SH-SY5Y (cell line): ENCODE measurements at regions not wholly inside any gene's neighbourhood (a gene's known extent, or its start where the extent isn't known, plus 50 kb on each side); places are given as distances from the start of the nearest gene placed in this dataset.

Experiments used
- GATA2 ChIP-seq: IDR thresholded peaks from 2 replicates; pipeline ENCODE4 v1.6.1; 2011; ENCODE audit warnings: mild to moderate bottlenecking, low read depth, low read length
- GATA3 ChIP-seq: IDR thresholded peaks from 2 replicates; pipeline ENCODE4 v1.6.1; 2011; ENCODE audit warnings: low read depth, mild to moderate bottlenecking, low read length, moderate library complexity

- no peak for TF ChIP-seq GATA3
- TF ChIP-seq GATA2 = no peak
Observed at GRCh38 chr2:235134420-235134819, 182.6 kb downstream of the SH3BP4 start.

DNA sequence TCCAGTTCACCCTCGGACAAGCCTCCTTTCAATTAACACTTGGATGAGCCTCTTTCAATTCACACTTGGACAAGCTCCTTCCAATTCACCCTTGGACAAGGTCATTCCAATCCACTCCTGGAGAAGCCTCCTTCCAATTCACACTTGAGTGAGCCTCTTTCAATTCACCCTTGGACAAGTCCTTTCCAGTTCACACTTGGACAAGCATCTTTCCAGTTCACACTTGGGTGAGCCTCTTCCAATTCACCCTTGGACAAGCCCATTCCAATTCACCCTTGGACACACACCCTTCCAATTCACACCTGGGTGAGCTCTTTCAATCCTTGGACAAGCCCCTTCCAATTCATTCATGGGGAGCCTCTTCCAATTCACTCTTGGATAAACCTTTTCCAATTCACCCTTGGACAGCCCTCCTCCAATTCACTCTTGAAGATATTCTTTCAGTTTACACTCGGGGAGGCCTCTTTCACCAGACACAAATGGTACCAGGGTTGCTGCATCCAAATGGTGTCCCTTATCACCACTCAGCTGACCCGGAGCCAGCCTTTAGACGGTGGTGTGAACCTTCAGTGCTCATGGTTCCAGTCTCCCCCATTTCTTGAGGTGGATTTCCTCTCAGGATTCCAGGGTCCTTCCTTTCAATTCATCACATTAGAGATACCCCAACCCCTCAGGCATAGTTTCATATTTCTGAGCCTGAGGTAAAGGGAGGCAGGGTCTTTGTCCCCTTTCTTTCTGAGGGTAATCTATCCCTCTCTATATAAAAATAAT is 183.6 kb downstream of the SH3BP4 start:
- TF ChIP-seq GATA3 = no peak
- no peak for TF ChIP-seq GATA2

- TF ChIP-seq GATA2 = no peak
- no peak for TF ChIP-seq GATA3
Observed at GRCh38 chr2:235135990-235136561, 184.3 kb downstream of the SH3BP4 start.

DNA sequence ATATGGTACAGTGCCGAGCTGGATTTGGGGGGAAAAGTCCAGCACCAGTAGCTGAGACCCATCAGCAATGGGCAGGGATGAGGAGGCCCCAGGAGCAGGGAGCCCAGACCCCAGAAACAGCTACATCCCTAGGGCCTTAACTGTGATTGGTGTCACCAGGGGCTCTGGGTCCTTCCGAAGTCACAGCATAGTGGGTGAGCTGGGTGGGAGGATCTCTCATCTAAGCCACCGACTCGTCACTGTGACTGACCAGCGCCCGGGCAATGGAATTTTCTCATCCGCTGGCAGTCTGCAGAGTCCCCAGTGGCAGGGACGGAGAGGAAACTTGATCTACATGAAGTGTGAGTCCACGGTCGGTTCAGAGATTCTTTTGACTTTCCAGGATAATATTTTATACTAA is 186.5 kb downstream of the SH3BP4 start:
- no peak for TF ChIP-seq GATA3
- no peak for TF ChIP-seq GATA2

DNA sequence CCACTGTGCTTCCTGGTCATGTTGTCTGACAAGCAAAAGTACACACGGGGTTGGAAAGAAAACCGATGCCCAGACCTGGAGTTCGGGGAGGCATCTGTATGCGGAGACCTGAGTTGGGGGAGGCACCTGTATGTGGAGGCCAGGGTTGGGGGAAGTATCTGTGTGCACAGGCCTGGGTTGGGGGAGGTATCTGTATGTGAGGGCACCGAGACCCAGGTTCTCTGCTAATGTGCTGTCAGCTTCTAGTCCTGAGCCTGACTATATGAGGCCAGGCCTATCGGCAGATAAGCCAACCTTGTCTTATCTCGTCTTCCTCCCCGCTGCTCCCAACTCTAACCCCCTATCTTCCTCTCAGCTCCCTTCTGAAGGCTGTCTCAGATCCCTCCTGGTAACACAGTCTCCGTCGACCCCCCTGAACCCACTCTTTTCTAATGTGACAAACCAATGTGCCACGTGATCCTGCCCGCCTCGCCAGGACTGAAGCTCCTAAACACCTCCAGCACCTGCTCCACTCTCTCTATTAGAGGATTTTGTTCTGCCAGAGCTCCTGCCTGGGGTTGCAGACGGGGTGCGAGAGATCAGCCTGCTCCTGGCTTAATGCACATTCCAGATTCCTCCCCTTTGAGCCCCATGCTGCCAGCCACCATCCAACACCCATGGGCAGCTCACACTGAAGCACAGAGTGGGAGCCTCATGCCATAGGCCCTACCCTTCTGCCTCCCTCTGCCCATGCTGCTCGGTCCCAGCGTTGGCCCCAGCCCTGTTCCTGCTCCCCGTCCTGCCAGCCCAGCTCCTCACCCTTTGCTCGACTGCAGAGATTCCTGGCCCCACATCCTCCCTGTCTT is 188.4 kb downstream of the SH3BP4 start:
- TF ChIP-seq GATA3 (no peak), GATA2 (no peak)

DNA sequence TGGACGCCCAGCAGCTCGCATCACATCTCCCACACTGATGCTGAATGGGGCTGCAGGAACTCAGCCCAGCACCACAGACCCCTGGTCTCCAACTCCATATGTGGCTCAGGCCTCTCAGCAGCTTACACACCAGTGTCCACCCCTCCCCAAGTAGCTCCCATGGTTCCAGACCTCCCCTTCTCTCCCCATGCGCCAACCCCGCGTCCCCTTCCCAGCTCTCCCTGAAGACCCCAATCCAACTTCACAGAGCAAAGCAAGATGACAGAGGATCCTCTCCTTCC is 188.9 kb downstream of the SH3BP4 start:
- TF ChIP-seq GATA2 (no peak), GATA3 (no peak)

DNA sequence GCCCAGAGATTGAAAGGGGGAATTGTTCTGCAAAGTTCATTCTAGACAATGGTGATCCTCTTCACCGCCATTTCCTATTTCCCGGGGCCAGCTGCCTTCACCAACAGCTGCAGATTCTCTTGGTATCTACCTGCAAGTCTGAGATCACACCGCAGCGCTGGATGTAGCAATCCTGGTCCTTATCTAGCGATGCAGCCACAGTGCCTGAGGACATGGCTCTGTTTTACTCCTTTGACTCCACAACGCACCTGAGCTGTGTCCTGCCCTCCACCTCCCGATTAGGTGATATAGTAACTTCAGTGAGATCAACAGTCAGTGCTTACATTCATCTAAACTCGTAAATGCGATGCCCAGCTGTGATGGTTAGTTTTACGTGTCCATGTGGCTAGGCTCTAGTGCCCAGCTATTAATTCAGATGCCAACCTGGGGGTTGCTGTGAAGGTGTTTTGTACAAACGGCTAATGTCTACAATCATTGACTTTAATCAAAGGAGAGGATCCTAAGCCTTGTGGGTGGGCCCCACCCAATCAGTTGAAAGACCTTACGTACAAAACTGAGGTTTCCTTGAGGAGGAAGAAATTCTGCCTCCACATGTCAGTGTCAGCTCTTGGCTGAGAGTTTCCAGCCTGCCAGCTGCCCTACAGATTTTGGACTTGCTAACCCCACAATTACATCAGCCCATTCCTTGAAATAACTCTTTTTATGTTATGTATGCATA is 189.8 kb downstream of the SH3BP4 start:
- no peak for TF ChIP-seq GATA3
- TF ChIP-seq GATA2 = no peak

GRCh38 chr2:235142601-235143000 is 190.8 kb downstream of the SH3BP4 start:
- TF ChIP-seq GATA2 (no peak), GATA3 (no peak)

DNA sequence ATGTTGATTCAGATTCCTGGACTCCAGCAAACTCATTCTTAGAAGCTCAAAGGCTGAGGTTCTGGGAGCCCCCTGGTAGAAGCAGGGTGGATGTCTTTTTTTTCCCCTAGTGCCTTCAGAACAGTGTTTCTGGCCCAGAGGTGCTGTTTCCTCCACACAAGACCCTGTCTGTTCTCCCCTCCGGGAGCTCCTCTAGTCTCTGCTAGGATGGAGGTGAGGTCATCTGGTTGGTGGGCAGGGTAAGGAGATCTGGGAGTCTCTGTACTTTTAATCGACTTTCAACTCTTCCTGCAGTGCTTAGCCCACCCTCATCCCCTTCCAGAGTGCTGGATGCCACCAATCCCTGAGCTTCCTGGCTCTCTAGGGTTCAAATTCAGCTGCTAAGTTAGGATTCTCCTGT is 192.0 kb downstream of the SH3BP4 start:
- TF ChIP-seq GATA2 (no peak), GATA3 (no peak)

DNA sequence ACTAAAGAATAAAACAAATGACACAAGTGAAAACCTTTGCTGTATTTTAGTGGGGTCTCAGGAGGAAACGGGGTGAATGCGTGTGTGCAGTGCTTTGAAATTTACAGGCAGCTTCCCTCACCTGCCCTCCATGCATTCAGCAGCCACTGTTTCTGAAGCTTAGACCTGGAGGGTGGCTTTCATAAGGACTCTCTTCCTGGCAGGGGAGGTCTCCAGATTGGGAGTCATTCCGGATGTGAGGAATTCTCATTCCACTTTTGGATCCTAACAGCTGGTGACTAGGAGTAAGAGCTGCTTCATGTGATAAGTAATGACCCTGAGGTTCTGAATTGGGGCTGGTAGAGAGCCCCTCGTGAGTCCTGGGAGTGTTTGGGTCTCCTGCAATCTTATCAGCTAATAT is 192.5 kb downstream of the SH3BP4 start:
- TF ChIP-seq GATA2 (no peak), GATA3 (no peak)

- no peak for TF ChIP-seq GATA2
- TF ChIP-seq GATA3 = no peak
Observed at GRCh38 chr2:235146206-235146605, 194.4 kb downstream of the SH3BP4 start.

DNA sequence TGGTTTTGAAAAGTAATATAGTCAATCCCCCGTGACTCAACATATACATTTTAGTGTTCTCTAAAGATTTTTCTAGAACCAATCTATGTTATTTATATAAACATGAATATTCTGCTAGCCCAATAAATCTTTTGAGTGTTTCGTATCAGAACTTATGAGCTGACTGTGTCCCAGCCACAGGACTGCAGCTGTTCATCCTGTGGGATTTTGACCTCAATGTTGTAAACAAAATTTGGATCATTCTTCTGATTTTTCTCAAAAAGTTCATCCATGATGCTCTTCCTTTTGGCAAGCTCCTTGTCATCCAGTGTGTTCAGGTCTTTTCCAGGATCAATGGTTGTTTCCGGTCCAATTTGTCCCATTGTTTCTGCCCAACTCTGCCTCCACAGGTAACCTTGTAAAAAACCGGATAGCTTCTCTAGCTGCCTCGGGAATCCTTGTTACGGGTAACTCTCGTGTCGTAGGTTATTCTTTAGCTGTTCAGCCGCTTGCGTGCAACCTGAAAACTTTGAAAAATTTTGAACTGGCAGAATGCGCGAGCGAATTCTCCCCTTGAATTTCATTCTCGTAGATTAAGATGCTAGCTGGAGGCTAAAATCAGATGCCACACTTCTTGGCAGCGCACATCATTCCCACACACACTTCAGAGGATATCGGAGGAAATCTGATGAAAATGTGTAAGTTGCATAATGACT is 195.2 kb downstream of the SH3BP4 start:
- no peak for TF ChIP-seq GATA2
- TF ChIP-seq GATA3 = no peak

DNA sequence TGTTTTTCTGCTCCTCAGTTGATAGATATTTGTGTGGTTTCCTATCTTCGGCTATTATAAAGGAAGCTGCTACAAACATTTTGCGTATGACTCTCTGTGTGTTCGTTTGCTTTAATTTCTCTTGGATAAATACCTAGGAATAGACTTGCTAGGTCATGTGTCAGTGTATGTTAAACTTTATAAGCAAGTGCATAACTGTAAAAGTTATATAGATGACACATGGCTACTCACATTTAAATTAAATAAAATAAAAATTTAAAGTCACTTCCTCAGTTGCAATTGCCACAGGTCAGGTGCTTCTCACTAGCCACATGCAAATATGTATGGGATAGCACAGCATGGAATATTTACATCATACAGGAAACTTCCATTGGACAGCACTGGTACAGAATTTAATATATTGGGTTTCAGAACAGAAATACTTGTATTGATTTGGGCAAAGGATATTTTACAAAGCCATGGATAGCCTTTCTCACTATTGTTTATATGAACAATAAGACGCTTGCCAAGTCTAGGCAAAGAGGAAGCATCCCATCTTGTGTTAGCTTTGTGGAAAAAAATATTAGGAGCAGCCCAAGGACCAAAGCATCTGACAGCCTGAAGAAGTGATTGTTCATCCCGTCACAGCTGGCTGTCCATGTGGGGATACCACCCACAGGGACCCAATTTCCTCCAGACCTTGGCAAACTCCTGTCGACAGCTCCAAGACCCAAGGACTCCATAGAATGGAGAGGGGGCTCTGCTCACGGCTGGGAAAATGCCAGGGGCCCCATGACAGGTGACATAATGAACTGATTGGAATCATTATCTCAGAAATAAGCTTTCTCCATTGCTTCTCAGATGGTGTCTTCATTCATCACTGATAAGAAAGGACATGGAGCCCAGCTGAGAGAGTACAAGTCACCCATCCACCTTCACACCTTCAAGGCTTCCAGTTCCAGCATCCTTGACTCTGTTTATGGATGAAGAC is 196.7 kb downstream of the SH3BP4 start:
- TF ChIP-seq GATA3 (no peak), GATA2 (no peak)

DNA sequence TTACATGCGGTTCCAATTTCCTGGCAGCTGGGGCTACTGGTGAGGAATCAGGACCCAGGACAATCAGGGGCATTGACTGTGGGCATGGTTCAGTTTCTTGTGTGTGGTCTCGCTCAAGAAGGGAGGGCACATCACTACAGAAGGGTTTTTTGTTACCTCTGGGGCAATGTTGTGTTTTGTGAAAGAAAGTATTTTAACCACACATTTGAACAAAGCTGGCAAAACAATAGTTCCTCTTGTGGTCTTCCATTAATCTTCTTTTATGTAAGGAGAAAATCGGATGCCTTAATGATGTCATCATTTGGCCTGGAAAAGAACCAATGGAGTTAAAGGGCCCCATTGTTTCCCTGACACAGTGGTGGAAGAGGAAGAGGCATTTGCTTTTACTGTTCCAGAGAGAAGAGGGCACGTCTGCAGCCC is 197.4 kb downstream of the SH3BP4 start:
- TF ChIP-seq GATA3 (no peak), GATA2 (no peak)
